ENCODE measurements at regions not wholly inside any gene's neighbourhood (a gene's known extent, or its start where the extent isn't known, plus 50 kb on each side); places are given as distances from the start of the nearest gene placed in this dataset.
"Not testable (repeated sequence)": the region's sequence is repeated elsewhere in the genome, so short reads cannot be mapped to it uniquely, and the experiment has no call there.

DNA sequence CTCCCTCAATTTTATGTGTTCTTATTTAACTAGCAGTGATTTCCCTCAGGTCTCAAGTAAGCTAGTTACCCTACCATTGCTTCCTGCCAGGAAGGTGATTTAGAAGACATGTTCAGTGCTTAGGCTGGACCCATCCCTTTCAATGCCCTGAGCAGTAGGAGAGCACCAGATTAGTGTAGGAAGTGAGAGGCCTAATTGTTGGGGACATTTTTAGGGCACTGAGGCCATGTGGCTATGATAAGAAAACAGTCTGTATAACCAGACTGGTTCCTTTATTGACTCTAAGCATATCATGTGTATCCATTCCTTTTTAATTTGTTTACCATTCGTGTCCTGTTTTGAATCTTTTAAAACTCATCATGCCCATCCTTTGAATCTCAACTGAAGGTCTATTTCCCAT lies 312.3 kb upstream of the PRR16 start:
- Mint-ChIP-seq H3K4me1 (no peaks in the 10 kb centered on the region), H3K36me3 (no peaks in the 10 kb centered on the region), H3K27me3 (no peaks in the 10 kb centered on the region), H3K4me3 (no peak overlapping the region), H3K27ac (no peak overlapping the region), H3K9me3 (peaks cover 1% of the 10 kb centered on the region)
- DNase-seq (ENCODE audit: low spot score in 2 of 2) (no peak), ATAC-seq (ENCODE audit: low read depth) (no peak)

GRCh38 chr5:120152472-120152871 lies 311.6 kb upstream of the PRR16 start:
- H3K36me3 Mint-ChIP-seq = no peaks in the 10 kb centered on the region
- DNase-seq (ENCODE audit: low spot score in 2 of 2) (no peak), ATAC-seq (ENCODE audit: low read depth) (no peak)
- H3K27me3 Mint-ChIP-seq = no peaks in the 10 kb centered on the region
- H3K27ac Mint-ChIP-seq = no peak overlapping the region
- H3K9me3 Mint-ChIP-seq = no peaks in the 10 kb centered on the region
- H3K4me3 Mint-ChIP-seq = no peak overlapping the region
- H3K4me1 Mint-ChIP-seq = no peaks in the 10 kb centered on the region

GRCh38 chr5:120152931-120153330 lies 311.2 kb upstream of the PRR16 start:
- Mint-ChIP-seq H3K4me3 (no peak overlapping the region), H3K9me3 (no peaks in the 10 kb centered on the region), H3K4me1 (no peaks in the 10 kb centered on the region), H3K36me3 (no peaks in the 10 kb centered on the region), H3K27ac (no peak overlapping the region), H3K27me3 (no peaks in the 10 kb centered on the region)
- no peak for DNase-seq (ENCODE audit: low spot score in 2 of 2)
- no peak for ATAC-seq (ENCODE audit: low read depth)

DNA sequence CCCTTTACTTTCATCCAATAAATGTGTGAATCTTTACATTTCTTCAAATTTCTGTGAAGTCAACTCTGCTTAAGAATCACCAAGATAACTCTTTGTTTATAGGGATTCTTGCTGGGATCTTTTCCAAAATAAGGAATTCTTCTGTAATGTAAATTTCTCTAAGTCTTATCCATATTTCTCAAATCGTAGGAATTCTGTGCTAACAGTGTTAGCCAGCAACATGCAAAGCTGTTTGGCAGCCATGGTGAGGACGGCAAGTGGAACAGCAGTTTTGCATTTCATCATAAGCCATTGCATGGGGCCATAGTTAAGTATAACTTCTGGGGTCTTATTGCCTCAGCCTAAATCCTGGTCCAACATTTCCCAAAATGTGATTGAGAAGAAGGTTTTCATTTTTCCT lies 310.5 kb upstream of the PRR16 start:
- no peak overlapping the region for H3K27ac Mint-ChIP-seq
- H3K9me3 Mint-ChIP-seq = no peaks in the 10 kb centered on the region
- ATAC-seq (ENCODE audit: low read depth) (no peak), DNase-seq (ENCODE audit: low spot score in 2 of 2) (no peak)
- H3K27me3 Mint-ChIP-seq = no peaks in the 10 kb centered on the region
- H3K4me1 Mint-ChIP-seq = no peaks in the 10 kb centered on the region
- H3K36me3 Mint-ChIP-seq = no peaks in the 10 kb centered on the region
- H3K4me3 Mint-ChIP-seq = no peak overlapping the region

DNA sequence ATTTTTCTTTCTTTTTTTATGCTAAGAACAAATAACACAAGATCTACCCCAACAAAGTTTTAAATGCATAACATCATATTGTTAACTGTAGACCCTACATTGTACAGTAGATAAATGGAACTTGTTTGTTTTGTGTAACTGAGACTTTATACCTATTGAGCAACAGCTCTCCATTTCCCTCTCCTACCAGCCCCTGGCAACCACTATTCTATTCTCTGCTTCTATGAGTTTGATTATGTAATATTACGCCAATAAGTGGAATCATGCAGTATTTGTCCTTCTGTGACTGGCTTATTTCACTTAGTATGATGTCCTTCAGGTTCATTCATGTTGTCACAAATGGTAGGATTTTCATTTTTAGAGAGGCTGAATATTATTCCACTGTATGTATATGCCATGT lies 308.2 kb upstream of the PRR16 start:
- no peak for ATAC-seq (ENCODE audit: low read depth)
- DNase-seq (ENCODE audit: low spot score in 2 of 2) = no peak
- Mint-ChIP-seq H3K27ac (no peak overlapping the region), H3K36me3 (no peaks in the 10 kb centered on the region), H3K9me3 (no peaks in the 10 kb centered on the region), H3K4me1 (no peaks in the 10 kb centered on the region), H3K4me3 (no peak overlapping the region), H3K27me3 (no peaks in the 10 kb centered on the region)

GRCh38 chr5:120158211-120158610 lies 305.9 kb upstream of the PRR16 start:
- H3K27me3 Mint-ChIP-seq = no peaks in the 10 kb centered on the region
- no peak for DNase-seq (ENCODE audit: low spot score in 2 of 2)
- no peaks in the 10 kb centered on the region for H3K4me1 Mint-ChIP-seq
- H3K9me3 Mint-ChIP-seq = no peaks in the 10 kb centered on the region
- no peak for ATAC-seq (ENCODE audit: low read depth)
- H3K36me3 Mint-ChIP-seq = no peaks in the 10 kb centered on the region
- H3K27ac Mint-ChIP-seq = no peak overlapping the region
- no peak overlapping the region for H3K4me3 Mint-ChIP-seq

DNA sequence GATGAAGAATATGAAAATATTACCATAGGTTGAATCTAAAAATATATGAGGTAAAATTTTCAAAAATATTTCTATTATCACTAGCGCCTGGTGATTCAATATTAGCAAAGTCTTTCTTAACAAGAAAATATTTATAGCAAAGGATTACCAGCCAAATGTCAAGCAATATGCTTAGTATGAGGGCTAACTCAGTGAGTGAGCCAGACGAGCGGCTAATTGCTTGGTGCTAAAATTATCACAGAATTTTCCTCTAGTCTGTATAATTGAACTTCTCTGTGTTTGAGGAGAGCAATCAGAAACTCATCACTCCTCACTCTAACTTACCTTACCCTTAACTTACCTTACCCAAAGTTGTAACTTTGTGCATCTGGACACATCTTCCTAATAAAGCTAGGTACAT lies 304.9 kb upstream of the PRR16 start:
- ATAC-seq (ENCODE audit: low read depth) (no peak), DNase-seq (ENCODE audit: low spot score in 2 of 2) (no peak)
- Mint-ChIP-seq H3K4me1 (no peaks in the 10 kb centered on the region), H3K4me3 (no peak overlapping the region), H3K36me3 (no peaks in the 10 kb centered on the region), H3K27ac (no peak overlapping the region), H3K27me3 (no peaks in the 10 kb centered on the region), H3K9me3 (no peaks in the 10 kb centered on the region)

- H3K4me3 Mint-ChIP-seq = no peak overlapping the region
- no peaks in the 10 kb centered on the region for H3K9me3 Mint-ChIP-seq
- H3K4me1 Mint-ChIP-seq = no peaks in the 10 kb centered on the region
- no peaks in the 10 kb centered on the region for H3K36me3 Mint-ChIP-seq
- DNase-seq (ENCODE audit: low spot score in 2 of 2) (no peak), ATAC-seq (ENCODE audit: low read depth) (no peak)
- no peaks in the 10 kb centered on the region for H3K27me3 Mint-ChIP-seq
- no peak overlapping the region for H3K27ac Mint-ChIP-seq
Observed at GRCh38 chr5:120160124-120160895, 303.8 kb upstream of the PRR16 start.

GRCh38 chr5:120162321-120162720 lies 301.8 kb upstream of the PRR16 start:
- Mint-ChIP-seq H3K27ac (no peak overlapping the region), H3K36me3 (no peaks in the 10 kb centered on the region), H3K9me3 (no peaks in the 10 kb centered on the region), H3K27me3 (no peaks in the 10 kb centered on the region), H3K4me3 (no peak overlapping the region), H3K4me1 (no peaks in the 10 kb centered on the region)
- DNase-seq (ENCODE audit: low spot score in 2 of 2) = no peak
- no peak for ATAC-seq (ENCODE audit: low read depth)

DNA sequence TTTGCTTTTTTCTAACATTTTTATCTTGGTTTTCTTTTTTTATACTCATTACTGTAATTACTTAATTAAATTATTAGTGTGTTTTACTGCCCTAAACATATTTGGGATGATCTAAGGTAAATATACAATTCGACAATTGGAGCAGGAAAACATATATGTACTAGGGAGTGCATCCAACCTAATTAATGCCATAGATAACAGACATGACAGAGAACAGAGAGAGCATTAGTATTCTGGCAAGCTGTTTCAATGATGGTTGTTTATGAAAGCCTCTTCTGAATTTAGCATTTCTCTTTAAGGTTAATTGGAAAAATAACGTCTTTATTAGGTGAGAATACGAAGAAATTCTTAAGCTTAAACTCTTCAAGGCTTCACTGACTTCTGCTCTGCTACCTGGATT lies 300.1 kb upstream of the PRR16 start:
- no peak for DNase-seq (ENCODE audit: low spot score in 2 of 2)
- Mint-ChIP-seq H3K4me1 (no peaks in the 10 kb centered on the region), H3K36me3 (no peaks in the 10 kb centered on the region), H3K27ac (no peak overlapping the region), H3K4me3 (no peak overlapping the region), H3K27me3 (no peaks in the 10 kb centered on the region), H3K9me3 (peaks cover 1% of the 10 kb centered on the region)
- ATAC-seq (ENCODE audit: low read depth) = no peak

DNA sequence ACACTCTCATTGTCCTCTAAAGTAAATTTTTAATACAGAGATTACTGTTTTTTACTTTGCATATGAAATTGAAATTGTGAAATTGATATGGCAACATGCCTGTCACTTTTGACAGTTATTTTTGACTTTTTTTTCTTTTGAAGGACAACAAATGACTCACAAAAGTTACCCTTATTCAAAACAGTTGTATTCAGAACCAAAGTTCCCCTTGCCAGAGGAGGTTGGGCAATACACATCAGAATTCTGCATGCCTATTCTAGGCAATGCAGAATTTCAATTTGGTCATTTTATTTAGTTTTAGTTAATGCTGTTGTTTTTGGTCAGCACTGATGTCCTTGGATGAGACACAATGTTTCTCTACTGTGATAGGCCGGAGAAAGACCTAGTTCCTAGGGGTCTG lies 299.1 kb upstream of the PRR16 start:
- Mint-ChIP-seq H3K27ac (no peak overlapping the region), H3K4me3 (no peak overlapping the region), H3K9me3 (peaks cover 1% of the 10 kb centered on the region), H3K4me1 (no peaks in the 10 kb centered on the region), H3K36me3 (no peaks in the 10 kb centered on the region), H3K27me3 (no peaks in the 10 kb centered on the region)
- ATAC-seq (ENCODE audit: low read depth) (no peak), DNase-seq (ENCODE audit: low spot score in 2 of 2) (no peak)

- no peaks in the 10 kb centered on the region for H3K4me1 Mint-ChIP-seq
- H3K9me3 Mint-ChIP-seq = peaks cover 1% of the 10 kb centered on the region
- no peak overlapping the region for H3K4me3 Mint-ChIP-seq
- H3K27ac Mint-ChIP-seq = no peak overlapping the region
- no peaks in the 10 kb centered on the region for H3K36me3 Mint-ChIP-seq
- DNase-seq (ENCODE audit: low spot score in 2 of 2) = no peak
- H3K27me3 Mint-ChIP-seq = no peaks in the 10 kb centered on the region
- no peak for ATAC-seq (ENCODE audit: low read depth)
Observed at GRCh38 chr5:120173125-120173524, 291.0 kb upstream of the PRR16 start.

GRCh38 chr5:120174089-120174488 lies 290.0 kb upstream of the PRR16 start:
- Mint-ChIP-seq H3K4me1 (no peaks in the 10 kb centered on the region), H3K27ac (no peak overlapping the region), H3K36me3 (no peaks in the 10 kb centered on the region), H3K9me3 (no peaks in the 10 kb centered on the region), H3K27me3 (no peaks in the 10 kb centered on the region), H3K4me3 (no peak overlapping the region)
- ATAC-seq (ENCODE audit: low read depth) (no peak), DNase-seq (ENCODE audit: low spot score in 2 of 2) (no peak)

GRCh38 chr5:120181238-120181637 lies 282.9 kb upstream of the PRR16 start:
- H3K9me3 Mint-ChIP-seq; ATAC-seq (ENCODE audit: low read depth); H3K36me3 Mint-ChIP-seq; DNase-seq (ENCODE audit: low spot score in 2 of 2); H3K4me1 Mint-ChIP-seq; H3K27ac Mint-ChIP-seq; H3K27me3 Mint-ChIP-seq; H3K4me3 Mint-ChIP-seq: not testable (repeated sequence)

- not testable (repeated sequence) for ATAC-seq (ENCODE audit: low read depth); H3K27me3 Mint-ChIP-seq; H3K36me3 Mint-ChIP-seq; H3K9me3 Mint-ChIP-seq; H3K4me1 Mint-ChIP-seq; H3K4me3 Mint-ChIP-seq; DNase-seq (ENCODE audit: low spot score in 2 of 2); H3K27ac Mint-ChIP-seq
Observed at GRCh38 chr5:120194650-120195049, 269.4 kb upstream of the PRR16 start.
